HT-29 (cell line): ENCODE measurements at regions not wholly inside any gene's neighbourhood (a gene's known extent, or its start where the extent isn't known, plus 50 kb on each side); places are given as distances from the start of the nearest gene placed in this dataset. TPM values are rescaled to one million over a fixed set of nuclear protein-coding genes. Genes with fewer than 3 reads are reported as not detected.

ENCODE experiments used
- DNase-seq: peaks from one replicate; pipeline ENCODE4 v3.0.0-alpha.2; 2015; ENCODE audit warnings: low spot score
- small RNA-seq: library from RNA; depleted of rRNA; stranded (forward); fragments of <200 nt; gene quantifications from one replicate; pipeline ENCODE3, GENCODE V24; 2014

- no peak for DNase-seq
Observed at GRCh38 chr17:70017112-70017511, 57.9 kb upstream of the KCNJ16 start.

- DNase-seq: no peak
Observed at GRCh38 chr17:70017941-70018340, 57.1 kb upstream of the KCNJ16 start.

- no peak for DNase-seq
Observed at GRCh38 chr17:70021726-70022125, 53.3 kb upstream of the KCNJ16 start.

GRCh38 chr17:70022175-70022574 is 52.9 kb upstream of the KCNJ16 start:
- DNase-seq: no peak

GRCh38 chr17:70024253-70024652 is 50.8 kb upstream of the KCNJ16 start:
- DNase-seq: no peak

Small RNA genes in the stretch of these regions (small RNA-seq; reads per million reads assigned to genes)
- not detected for gene AC002545.1
- not detected for gene RF00019
